B cell (primary cell): ENCODE measurements at regions not wholly inside any gene's neighbourhood (a gene's known extent, or its start where the extent isn't known, plus 50 kb on each side); places are given as distances from the start of the nearest gene placed in this dataset.

ENCODE experiments used
- ATAC-seq: fragments of 200-7000 bp; cut with Tn5 transposase; one replicate; pipeline ENCODE4 v1.10.0; 2021; ENCODE audit warnings: low read depth, mild to moderate bottlenecking, moderate number of reproducible peaks, moderate library complexity
- CTCF ChIA-PET: fragments of 350-600 bp; sonication (Branson Sonifier 250); formaldehyde crosslinking; loops from one replicate; lab custom pipeline; 2021; ENCODE audit warnings: antibody characterized with exemption, inconsistent platforms; lab: Charles Lee
- POLR2A ChIA-PET: fragments of 350-600 bp; sonication (Branson Sonifier 250); formaldehyde crosslinking; loops from one replicate; lab custom pipeline; 2021; ENCODE audit warnings: antibody characterized with exemption; lab: Charles Lee
- DNase-seq: peaks from one replicate; pipeline ENCODE4 v3.0.0; 2013
- H2AFZ ChIP-seq: 2 replicates; pipeline ENCODE4 v1.6.1; 2012; ENCODE audit warnings: mild to moderate bottlenecking, low read depth, low read length; ENCODE audit not compliant: insufficient read depth, poor library complexity, severe bottlenecking
- H3K27ac ChIP-seq, 2 donors: 1 replicate in 1 of 2; 2 replicates in 1 of 2; pipeline ENCODE4 v1.5.1; 2012 to 2013; ENCODE audit warnings: low read length in 2 of 2, mild to moderate bottlenecking in 2 of 2, moderate library complexity in 1 of 2
- H3K27me3 ChIP-seq, 4 experiments: fragments of 200-600 bp in 1 of 4; sonication (generic) in 1 of 4; replicated peaks in 1 of 4; 1 replicate in 2 of 4; 2 replicates in 2 of 4; pipeline versions ENCODE4 v1.6.1 to v1.7.0; 2013 to 2016; ENCODE audit warnings: low read length in 3 of 4, mild to moderate bottlenecking in 2 of 4, mixed read lengths in 1 of 4, moderate library complexity in 1 of 4; ENCODE audit not compliant: insufficient read depth in 4 of 4, control insufficient read depth in 3 of 4; ENCODE audit errors: control extremely low read depth in 1 of 4
- H3K36me3 ChIP-seq, 2 experiments: replicated peaks in 1 of 2; 1 replicate in 1 of 2; 2 replicates in 1 of 2; pipeline versions ENCODE4 v1.6.1 to v1.7.1; 2013; ENCODE audit warnings: low read length in 1 of 2; ENCODE audit not compliant: insufficient read depth in 2 of 2, control insufficient read depth in 1 of 2; ENCODE audit errors: control extremely low read depth in 1 of 2, extremely low read depth in 1 of 2
- H3K4me1 ChIP-seq, 2 donors: fragments of 200-600 bp in 1 of 2; sonication (generic) in 1 of 2; 1 replicate in 1 of 2; 2 replicates in 1 of 2; pipeline versions ENCODE4 v1.5.1 to v1.6.1; 2013 to 2017; ENCODE audit warnings: low read length in 2 of 2; ENCODE audit not compliant: control insufficient read depth in 2 of 2, insufficient read depth in 2 of 2
- H3K4me2 ChIP-seq: replicated peaks from 2 replicates; pipeline ENCODE3; 2012; ENCODE audit warnings: mild to moderate bottlenecking, low read depth, low read length; ENCODE audit not compliant: poor library complexity, severe bottlenecking
- H3K4me3 ChIP-seq, 5 experiments: fragments of 200-600 bp in 1 of 5; sonication (generic) in 1 of 5; 1 replicate in 3 of 5; 2 replicates in 2 of 5; pipeline versions ENCODE4 v1.5.1 to v1.7.0; 2011 to 2016; ENCODE audit warnings: low read length in 4 of 5, mild to moderate bottlenecking in 4 of 5, low read depth in 2 of 5, control low read depth in 1 of 5, moderate library complexity in 1 of 5; ENCODE audit not compliant: insufficient read depth in 1 of 5; ENCODE audit errors: control extremely low read depth in 1 of 5, extremely low read depth in 1 of 5
- H3K79me2 ChIP-seq: fragments of 200-600 bp; sonication (generic); one replicate; pipeline ENCODE4 v1.6.0; 2016; ENCODE audit warnings: low read length; ENCODE audit not compliant: control insufficient read depth, insufficient read depth
- H3K9ac ChIP-seq: fragments of 200-600 bp; sonication (generic); 2 replicates; pipeline ENCODE4 v1.6.1; 2017; ENCODE audit warnings: mild to moderate bottlenecking, low read length, moderate library complexity
- H3K9me3 ChIP-seq, 3 donors: one replicate each; pipeline versions ENCODE4 v1.6.1 to v1.7.1; 2013; ENCODE audit warnings: low read length in 2 of 3; ENCODE audit not compliant: control insufficient read depth in 2 of 3, insufficient read depth in 1 of 3; ENCODE audit errors: control extremely low read depth in 1 of 3
- H4K20me1 ChIP-seq: 2 replicates; pipeline ENCODE4 v1.6.0; 2012; ENCODE audit warnings: mild to moderate bottlenecking, low read length; ENCODE audit not compliant: insufficient read depth, control insufficient read depth, poor library complexity, severe bottlenecking
- H3K27ac Mint-ChIP-seq: one replicate; pipeline ENCODE4 v1.8.0; 2021; ENCODE audit warnings: mixed read lengths
- H3K27me3 Mint-ChIP-seq: one replicate; pipeline ENCODE4 v1.8.0; 2021; ENCODE audit warnings: mixed read lengths
- H3K4me1 Mint-ChIP-seq: one replicate; pipeline ENCODE4 v1.8.0; 2021; ENCODE audit warnings: mixed read lengths
- H3K4me3 Mint-ChIP-seq: one replicate; pipeline ENCODE4 v1.8.0; 2021; ENCODE audit warnings: mixed read lengths
- H3K9me3 Mint-ChIP-seq: one replicate; pipeline ENCODE4 v1.8.0; 2022; ENCODE audit warnings: mixed read lengths; ENCODE audit not compliant: insufficient read depth
- CTCF ChIP-seq: fragments of 200-600 bp; IDR thresholded peaks from one replicate; pipeline ENCODE4 v1.8.0; 2022; ENCODE audit warnings: antibody characterized with exemption, mild to moderate bottlenecking
- EZH2 ChIP-seq: IDR thresholded peaks from 2 replicates; pipeline ENCODE4 v1.6.1; 2012; ENCODE audit warnings: borderline replicate concordance, low read depth, mild to moderate bottlenecking, moderate library complexity, low read length; ENCODE audit not compliant: insufficient read depth, poor library complexity, severe bottlenecking
- WGBS: methylation state at CpG from one replicate; pipeline ENCODE4 v1.1.5; 2013; ENCODE audit warnings: missing lambda C conversion rate; ENCODE audit not compliant: insufficient coverage; 5-methylcytosine and 5-hydroxymethylcytosine counted together
- intact Hi-C: fragments of 100-400 bp; cut with micrococcal nuclease; formaldehyde crosslinking; loops from one replicate; pipeline ENCODE4 v1.10.0; 2022

DNA sequence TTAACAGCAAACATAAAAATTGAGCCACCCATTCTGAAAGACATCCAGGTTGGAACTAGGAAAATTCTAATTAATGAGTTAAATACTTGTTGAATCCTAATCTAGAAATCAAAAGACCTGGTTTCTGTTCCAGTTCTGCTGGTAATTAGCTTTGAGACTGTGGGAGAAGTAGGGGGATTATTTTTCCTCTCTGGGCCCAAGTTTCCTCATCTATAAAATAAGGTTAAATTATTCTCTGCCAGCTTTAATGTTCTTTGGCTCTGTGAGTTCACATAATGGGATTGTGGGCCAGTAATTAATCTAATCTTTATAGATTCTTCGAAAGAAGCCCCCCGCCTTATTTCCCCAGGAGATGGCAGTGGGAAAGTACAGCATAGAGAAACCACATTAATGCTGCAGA lies 104.6 kb downstream of the ENC1 start:
- no peaks in the 10 kb centered on the region for H3K36me3 ChIP-seq
- intact Hi-C loops: no loop called here
- no peaks in the 10 kb centered on the region for H4K20me1 ChIP-seq
- peaks cover 21% of the 10 kb centered on the region for H3K27me3 Mint-ChIP-seq
- H3K4me1 Mint-ChIP-seq: no peaks in the 10 kb centered on the region
- no peak overlapping the region for H3K9ac ChIP-seq
- H3K9me3 ChIP-seq: peaks cover 0 to 16% (median 2%) of the 10 kb centered on the region in 3 donors
- 100% methylated on average over 2 of the region's 2 CpGs for WGBS
- no peaks in the 10 kb centered on the region for H3K27me3 ChIP-seq
- no peak for ATAC-seq
- no peak overlapping the region for H3K27ac Mint-ChIP-seq
- POLR2A ChIA-PET: no interaction called here
- no peak overlapping the region for H2AFZ ChIP-seq
- H3K27ac ChIP-seq: no peak overlapping the region
- no peak for DNase-seq
- no peak overlapping the region for H3K4me2 ChIP-seq
- no peaks in the 10 kb centered on the region for H3K79me2 ChIP-seq
- TF ChIP-seq CTCF: no peak
- TF ChIP-seq EZH2: no peak
- peaks cover 9% of the 10 kb centered on the region for H3K9me3 Mint-ChIP-seq
- no peaks in the 10 kb centered on the region for H3K4me1 ChIP-seq
- no peak overlapping the region for H3K4me3 ChIP-seq
- no peak overlapping the region for H3K4me3 Mint-ChIP-seq
- CTCF ChIA-PET: no interaction called here

DNA sequence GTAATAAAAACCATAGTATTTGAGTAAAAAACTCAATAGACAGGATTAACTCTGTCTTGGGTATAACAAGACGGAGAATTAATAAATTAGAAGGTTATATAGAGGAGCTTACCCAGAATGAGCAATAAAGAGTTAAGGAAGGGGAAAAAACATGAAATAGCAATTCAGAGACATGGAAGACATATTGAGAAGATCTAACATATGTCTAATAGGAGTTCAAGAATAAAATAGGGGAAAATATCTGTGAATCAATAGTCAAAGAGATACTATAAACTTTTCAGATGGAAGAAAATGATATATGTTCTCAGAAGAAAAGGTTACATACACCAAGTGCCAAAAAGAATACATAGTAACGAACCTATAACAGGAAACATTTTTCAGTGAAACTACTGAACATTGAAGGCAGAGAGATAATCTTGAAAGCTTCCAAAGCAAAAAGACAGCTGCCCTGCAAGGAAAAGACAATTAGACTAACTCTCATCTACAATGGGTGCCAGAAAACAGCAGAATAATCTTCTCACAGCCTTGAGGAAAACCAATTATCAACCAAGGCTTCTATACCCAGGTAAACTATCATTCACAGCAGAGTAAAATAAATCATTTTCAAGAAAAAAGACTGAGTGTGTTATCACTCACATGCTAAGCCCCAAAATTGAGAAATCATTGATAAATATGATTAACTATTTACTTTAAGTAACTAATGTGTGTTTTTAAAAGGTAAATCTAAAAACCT lies 106.0 kb downstream of the ENC1 start:
- no peaks in the 10 kb centered on the region for H3K4me1 ChIP-seq
- H3K27me3 Mint-ChIP-seq: peaks cover 19% of the 10 kb centered on the region
- H3K36me3 ChIP-seq: no peaks in the 10 kb centered on the region
- ChIA-PET CTCF (no interaction called here), POLR2A (no interaction called here)
- ATAC-seq: no peak
- no peaks in the 10 kb centered on the region for H4K20me1 ChIP-seq
- H3K9me3 ChIP-seq: peaks cover 0 to 16% (median 2%) of the 10 kb centered on the region in 3 donors
- no peak overlapping the region for H3K4me2 ChIP-seq
- no peak overlapping the region for H3K27ac Mint-ChIP-seq
- no peak overlapping the region for H3K9ac ChIP-seq
- no peaks in the 10 kb centered on the region for H3K4me1 Mint-ChIP-seq
- TF ChIP-seq CTCF: no peak
- no peak for TF ChIP-seq EZH2
- no peaks in the 10 kb centered on the region for H3K27me3 ChIP-seq
- WGBS: 67% methylated on average over 1 of the region's 2 CpGs
- no peak for DNase-seq
- H3K79me2 ChIP-seq: no peaks in the 10 kb centered on the region
- intact Hi-C loops: no loop called here
- no peak overlapping the region for H2AFZ ChIP-seq
- peaks cover 9% of the 10 kb centered on the region for H3K9me3 Mint-ChIP-seq
- H3K4me3 Mint-ChIP-seq: no peak overlapping the region
- H3K27ac ChIP-seq: no peak overlapping the region
- no peak overlapping the region for H3K4me3 ChIP-seq
